Sigmoid colon (tissue), 4 donors: ENCODE measurements at regions not wholly inside any gene's neighbourhood (a gene's known extent, or its start where the extent isn't known, plus 50 kb on each side); places are given as distances from the start of the nearest gene placed in this dataset.
"Not testable (repeated sequence)": the region's sequence is repeated elsewhere in the genome, so short reads cannot be mapped to it uniquely, and the experiment has no call there.

Source experiments
- EP300 ChIP-seq, 4 donors: sonication (generic); formaldehyde crosslinking; IDR thresholded peaks; one replicate each; pipeline ENCODE4 v1.6.1; 2017; ENCODE audit warnings: antibody characterized with exemption in 4 of 4
- POLR2A ChIP-seq, 2 donors: fragments of 450-650 bp; IDR thresholded peaks; one replicate each; pipeline ENCODE4 v1.6.1; 2016; ENCODE audit warnings: antibody characterized with exemption in 2 of 2, mild to moderate bottlenecking in 2 of 2, moderate library complexity in 2 of 2
- TF ChIP-seq, protein P1 (sequence below), 4 experiments: fragments of 450-650 bp in 3 of 4; fragments of 200-600 bp in 1 of 4; IDR thresholded peaks; one replicate each; pipeline ENCODE4 v1.5.1; 2016 to 2019; ENCODE audit warnings: antibody characterized with exemption in 4 of 4, mild to moderate bottlenecking in 3 of 4, moderate library complexity in 2 of 4

DNA sequence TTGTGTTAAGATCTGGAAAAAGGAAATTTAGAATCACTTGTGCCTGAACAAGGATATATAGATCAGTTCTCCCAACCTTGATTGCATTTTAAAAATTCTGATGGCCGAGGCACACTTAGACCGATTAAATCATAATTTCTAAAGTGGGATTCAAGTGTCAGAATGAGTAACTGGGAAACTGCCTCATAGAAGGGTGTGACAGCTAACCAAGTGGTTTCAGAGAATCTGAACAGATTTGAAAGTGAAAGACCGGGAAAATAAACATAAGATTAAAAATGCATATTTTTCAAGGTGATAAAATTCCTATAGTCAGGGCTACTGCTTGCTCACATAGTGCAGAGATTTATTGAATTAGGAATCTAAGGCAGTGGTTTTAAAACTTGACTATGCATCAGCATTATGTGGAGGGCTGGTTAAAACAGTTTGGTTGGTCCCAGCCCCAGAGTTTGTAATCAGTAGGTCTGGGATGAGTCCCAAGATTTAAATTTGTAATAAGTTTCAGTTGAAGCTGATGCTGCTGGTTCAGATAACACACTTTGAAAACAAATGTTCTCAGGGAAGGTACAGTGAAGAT, 314.3 kb downstream of the NSUN3 start:
- not testable (repeated sequence) for TF ChIP-seq POLR2A, EP300 (IDR thresholded peaks at IDR 0.05)
- TF ChIP-seq, protein P1, sequence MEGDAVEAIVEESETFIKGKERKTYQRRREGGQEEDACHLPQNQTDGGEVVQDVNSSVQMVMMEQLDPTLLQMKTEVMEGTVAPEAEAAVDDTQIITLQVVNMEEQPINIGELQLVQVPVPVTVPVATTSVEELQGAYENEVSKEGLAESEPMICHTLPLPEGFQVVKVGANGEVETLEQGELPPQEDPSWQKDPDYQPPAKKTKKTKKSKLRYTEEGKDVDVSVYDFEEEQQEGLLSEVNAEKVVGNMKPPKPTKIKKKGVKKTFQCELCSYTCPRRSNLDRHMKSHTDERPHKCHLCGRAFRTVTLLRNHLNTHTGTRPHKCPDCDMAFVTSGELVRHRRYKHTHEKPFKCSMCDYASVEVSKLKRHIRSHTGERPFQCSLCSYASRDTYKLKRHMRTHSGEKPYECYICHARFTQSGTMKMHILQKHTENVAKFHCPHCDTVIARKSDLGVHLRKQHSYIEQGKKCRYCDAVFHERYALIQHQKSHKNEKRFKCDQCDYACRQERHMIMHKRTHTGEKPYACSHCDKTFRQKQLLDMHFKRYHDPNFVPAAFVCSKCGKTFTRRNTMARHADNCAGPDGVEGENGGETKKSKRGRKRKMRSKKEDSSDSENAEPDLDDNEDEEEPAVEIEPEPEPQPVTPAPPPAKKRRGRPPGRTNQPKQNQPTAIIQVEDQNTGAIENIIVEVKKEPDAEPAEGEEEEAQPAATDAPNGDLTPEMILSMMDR (IDR thresholded peaks at IDR 0.05) = not testable (repeated sequence)
